Panc1 (cell line): ENCODE measurements at regions not wholly inside any gene's neighbourhood (a gene's known extent, or its start where the extent isn't known, plus 50 kb on each side); places are given as distances from the start of the nearest gene placed in this dataset.

Experiments
- ATAC-seq: fragments of 200-7000 bp; cut with Tn5 transposase; 2 replicates; pipeline ENCODE4 v1.9.1; 2020; ENCODE audit warnings: mild to moderate bottlenecking, moderate library complexity
- BruUV-seq: library from RNA; stranded (reverse); fragments of 400-500 nt; replicated peaks from 2 replicates; lab custom pipeline; 2021; lab: Mats Ljungman, UMichigan
- CTCF ChIA-PET: fragments of 300-600 bp; sonication (Branson Sonifier 250); formaldehyde crosslinking; loops from one replicate; lab custom pipeline; 2022; ENCODE audit warnings: antibody characterized with exemption; lab: Charles Lee
- POLR2A ChIA-PET: fragments of 300-600 bp; sonication (Branson Sonifier 250); formaldehyde crosslinking; loops from one replicate; lab custom pipeline; 2022; ENCODE audit warnings: antibody characterized with exemption; lab: Charles Lee
- DNase-seq: peaks from one replicate; pipeline ENCODE4 v3.0.0-alpha.2; 2010; ENCODE audit warnings: low read depth, low spot score
- H3K27ac ChIP-seq: 2 replicates; pipeline ENCODE4 v1.5.1; 2011; ENCODE audit warnings: mild to moderate bottlenecking, low read length, inconsistent platforms
- H3K27me3 ChIP-seq: fragments of 200-500 bp; sonication (Bioruptor generic); 2 replicates; pipeline ENCODE4 v1.6.0; 2014; ENCODE audit warnings: low read length, inconsistent platforms; ENCODE audit not compliant: control insufficient read depth, insufficient read depth
- H3K36me3 ChIP-seq: fragments of 200-500 bp; sonication (Bioruptor generic); 2 replicates; pipeline ENCODE4 v1.5.1; 2014; ENCODE audit warnings: inconsistent platforms, mild to moderate bottlenecking, low read length, moderate library complexity; ENCODE audit not compliant: control insufficient read depth, insufficient read depth
- H3K4me1 ChIP-seq: 2 replicates; pipeline ENCODE4 v1.5.1; 2011; ENCODE audit warnings: inconsistent platforms, mild to moderate bottlenecking, low read length, moderate library complexity; ENCODE audit not compliant: control insufficient read depth, insufficient read depth
- H3K4me3 ChIP-seq, 2 experiments: 2 replicates each; pipeline ENCODE4 v1.5.1; 2011 to 2012; ENCODE audit warnings: low read depth in 2 of 2, low read length in 2 of 2, mild to moderate bottlenecking in 2 of 2, inconsistent platforms in 1 of 2, moderate library complexity in 1 of 2
- H3K9me3 ChIP-seq: fragments of 200-500 bp; sonication (Bioruptor generic); 2 replicates; pipeline ENCODE4 v1.5.1; 2014; ENCODE audit warnings: low read depth, mild to moderate bottlenecking, inconsistent platforms, low read length, moderate library complexity; ENCODE audit not compliant: control insufficient read depth, insufficient read depth
- CTCF ChIP-seq: fragments of 450-650 bp; IDR thresholded peaks from 2 replicates; pipeline ENCODE4 v1.5.1; 2017; ENCODE audit warnings: mild to moderate bottlenecking
- POLR2AphosphoS5 ChIP-seq: IDR thresholded peaks from 2 replicates; pipeline ENCODE4 v1.6.1; 2012; ENCODE audit warnings: mild to moderate bottlenecking, low read depth, low read length, moderate library complexity
- REST ChIP-seq, 2 experiments: IDR thresholded peaks; 2 replicates each; pipeline ENCODE4 v1.6.1; 2011 to 2012; ENCODE audit warnings: low read depth in 2 of 2, control low read depth in 1 of 2, low read length in 1 of 2, mild to moderate bottlenecking in 1 of 2, moderate library complexity in 1 of 2; ENCODE audit not compliant: insufficient read depth in 1 of 2
- SIN3A ChIP-seq: IDR thresholded peaks from 2 replicates; pipeline ENCODE4 v1.6.1; 2012; ENCODE audit warnings: low read depth, mild to moderate bottlenecking, low read length, moderate library complexity, borderline replicate concordance; ENCODE audit not compliant: insufficient read depth
- TCF7L2 ChIP-seq: IDR thresholded peaks from 2 replicates; pipeline ENCODE4 v1.6.1; 2011; ENCODE audit warnings: mild to moderate bottlenecking, low read depth, low read length, inconsistent platforms
- in situ Hi-C: cut with HindIII; loops from 2 replicates; pipeline ENCODE4 v1.10.0; 2016; ENCODE audit warnings: low sequenced_read_pairs, low pct_unique_long_range_greater_than_20kb
- intact Hi-C: fragments of 100-400 bp; cut with micrococcal nuclease; formaldehyde crosslinking; loops from one replicate; pipeline ENCODE4 v1.10.0; 2022; ENCODE audit not compliant: unreplicated experiment

GRCh38 chr1:221797506-221797905 lies 55.6 kb upstream of the DUSP10 start:
- Histone ChIP-seq H3K36me3 (no peaks in the 10 kb centered on the region), H3K9me3 (peaks cover 6% of the 10 kb centered on the region; the same call in 1 of the 2 replicates), H3K4me3 (no peak overlapping the region), H3K4me1 (no peaks in the 10 kb centered on the region), H3K27ac (no peak overlapping the region), H3K27me3 (no peaks in the 10 kb centered on the region)
- ATAC-seq (no peak), DNase-seq (no peak)
- intact Hi-C loops (no loop called here), in situ Hi-C loops (no loop called here)
- POLR2A ChIA-PET, result no interaction called here
- TF ChIP-seq SIN3A (no peak), REST (IDR thresholded peaks at IDR 0.05; ENCODE audit: insufficient read depth in 1 of 2, low read depth in 2 of 2, low read length in 1 of 2) (no peak)
- no TSS peak for BruUV-seq
- CTCF ChIA-PET, result no interaction called here

- in situ Hi-C loops (no loop called here), intact Hi-C loops (no loop called here)
- no peak for TF ChIP-seq TCF7L2
- TF ChIP-seq POLR2AphosphoS5, result no peak
- TF ChIP-seq CTCF, result no peak
- no peak for TF ChIP-seq SIN3A
- TF ChIP-seq REST (IDR thresholded peaks at IDR 0.05; ENCODE audit: insufficient read depth in 1 of 2, low read depth in 2 of 2, low read length in 1 of 2), result no peak
- ATAC-seq, result no peak
- Histone ChIP-seq H3K4me1 (no peaks in the 10 kb centered on the region), H3K9me3 (peaks cover 6% of the 10 kb centered on the region; the same call in 1 of the 2 replicates), H3K27me3 (no peaks in the 10 kb centered on the region), H3K27ac (no peak overlapping the region), H3K4me3 (no peak overlapping the region), H3K36me3 (no peaks in the 10 kb centered on the region)
- ChIA-PET CTCF (no interaction called here), POLR2A (no interaction called here)
- DNase-seq, result no peak
- no TSS peak for BruUV-seq
Observed at GRCh38 chr1:221796700-221797099, 54.8 kb upstream of the DUSP10 start.
